ENCODE measurements at regions not wholly inside any gene's neighbourhood (a gene's known extent, or its start where the extent isn't known, plus 50 kb on each side); places are given as distances from the start of the nearest gene placed in this dataset.

DNA sequence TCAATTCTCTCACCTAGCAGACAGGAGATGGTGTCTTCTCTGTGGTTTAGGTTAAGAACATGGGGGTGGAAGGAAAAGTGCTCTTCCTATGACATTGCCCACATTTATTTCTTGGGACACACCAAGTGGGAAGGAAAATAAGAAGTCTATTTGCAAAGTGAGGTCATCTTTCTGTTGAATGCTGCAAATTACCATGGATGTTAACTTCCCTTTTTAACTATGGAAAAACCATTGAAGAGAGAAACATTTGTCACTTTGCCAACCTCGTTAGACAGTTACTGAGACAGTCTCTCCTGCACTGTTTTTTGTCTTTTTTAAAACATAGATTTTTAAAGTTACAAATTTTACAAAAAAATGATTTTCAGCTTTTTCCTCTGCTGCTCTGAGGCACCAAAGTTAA lies 72.8 kb upstream of the BEND4 start:
- TF ChIP-seq, protein P1, sequence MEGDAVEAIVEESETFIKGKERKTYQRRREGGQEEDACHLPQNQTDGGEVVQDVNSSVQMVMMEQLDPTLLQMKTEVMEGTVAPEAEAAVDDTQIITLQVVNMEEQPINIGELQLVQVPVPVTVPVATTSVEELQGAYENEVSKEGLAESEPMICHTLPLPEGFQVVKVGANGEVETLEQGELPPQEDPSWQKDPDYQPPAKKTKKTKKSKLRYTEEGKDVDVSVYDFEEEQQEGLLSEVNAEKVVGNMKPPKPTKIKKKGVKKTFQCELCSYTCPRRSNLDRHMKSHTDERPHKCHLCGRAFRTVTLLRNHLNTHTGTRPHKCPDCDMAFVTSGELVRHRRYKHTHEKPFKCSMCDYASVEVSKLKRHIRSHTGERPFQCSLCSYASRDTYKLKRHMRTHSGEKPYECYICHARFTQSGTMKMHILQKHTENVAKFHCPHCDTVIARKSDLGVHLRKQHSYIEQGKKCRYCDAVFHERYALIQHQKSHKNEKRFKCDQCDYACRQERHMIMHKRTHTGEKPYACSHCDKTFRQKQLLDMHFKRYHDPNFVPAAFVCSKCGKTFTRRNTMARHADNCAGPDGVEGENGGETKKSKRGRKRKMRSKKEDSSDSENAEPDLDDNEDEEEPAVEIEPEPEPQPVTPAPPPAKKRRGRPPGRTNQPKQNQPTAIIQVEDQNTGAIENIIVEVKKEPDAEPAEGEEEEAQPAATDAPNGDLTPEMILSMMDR (IDR thresholded peaks at IDR 0.05; ENCODE audit: insufficient read depth, low read length), result no peak
- TF ChIP-seq, protein P2, sequence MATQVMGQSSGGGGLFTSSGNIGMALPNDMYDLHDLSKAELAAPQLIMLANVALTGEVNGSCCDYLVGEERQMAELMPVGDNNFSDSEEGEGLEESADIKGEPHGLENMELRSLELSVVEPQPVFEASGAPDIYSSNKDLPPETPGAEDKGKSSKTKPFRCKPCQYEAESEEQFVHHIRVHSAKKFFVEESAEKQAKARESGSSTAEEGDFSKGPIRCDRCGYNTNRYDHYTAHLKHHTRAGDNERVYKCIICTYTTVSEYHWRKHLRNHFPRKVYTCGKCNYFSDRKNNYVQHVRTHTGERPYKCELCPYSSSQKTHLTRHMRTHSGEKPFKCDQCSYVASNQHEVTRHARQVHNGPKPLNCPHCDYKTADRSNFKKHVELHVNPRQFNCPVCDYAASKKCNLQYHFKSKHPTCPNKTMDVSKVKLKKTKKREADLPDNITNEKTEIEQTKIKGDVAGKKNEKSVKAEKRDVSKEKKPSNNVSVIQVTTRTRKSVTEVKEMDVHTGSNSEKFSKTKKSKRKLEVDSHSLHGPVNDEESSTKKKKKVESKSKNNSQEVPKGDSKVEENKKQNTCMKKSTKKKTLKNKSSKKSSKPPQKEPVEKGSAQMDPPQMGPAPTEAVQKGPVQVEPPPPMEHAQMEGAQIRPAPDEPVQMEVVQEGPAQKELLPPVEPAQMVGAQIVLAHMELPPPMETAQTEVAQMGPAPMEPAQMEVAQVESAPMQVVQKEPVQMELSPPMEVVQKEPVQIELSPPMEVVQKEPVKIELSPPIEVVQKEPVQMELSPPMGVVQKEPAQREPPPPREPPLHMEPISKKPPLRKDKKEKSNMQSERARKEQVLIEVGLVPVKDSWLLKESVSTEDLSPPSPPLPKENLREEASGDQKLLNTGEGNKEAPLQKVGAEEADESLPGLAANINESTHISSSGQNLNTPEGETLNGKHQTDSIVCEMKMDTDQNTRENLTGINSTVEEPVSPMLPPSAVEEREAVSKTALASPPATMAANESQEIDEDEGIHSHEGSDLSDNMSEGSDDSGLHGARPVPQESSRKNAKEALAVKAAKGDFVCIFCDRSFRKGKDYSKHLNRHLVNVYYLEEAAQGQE (IDR thresholded peaks at IDR 0.05; ENCODE audit: insufficient replicate concordance, low read depth), result no peak
- TF ChIP-seq POLR2AphosphoS5 (IDR thresholded peaks at IDR 0.05; ENCODE audit: low read depth), result no peak
- TF ChIP-seq GABPA (IDR thresholded peaks at IDR 0.05; ENCODE audit: low read depth), result no peak
- TF ChIP-seq SPI1 (IDR thresholded peaks at IDR 0.05; ENCODE audit: borderline replicate concordance, low read depth), result no peak
